MM.1S (cell line): ENCODE measurements at regions not wholly inside any gene's neighbourhood (a gene's known extent, or its start where the extent isn't known, plus 50 kb on each side); places are given as distances from the start of the nearest gene placed in this dataset.

Experiments
- DNase-seq: peaks from one replicate; pipeline ENCODE4 v3.0.0-alpha.2; 2015
- H2AFZ ChIP-seq: fragments of 300-600 bp; sonication (generic); 2 replicates; pipeline ENCODE4 v1.6.0; 2016; ENCODE audit warnings: antibody characterized with exemption, low read length
- H3F3A ChIP-seq: fragments of 300-600 bp; sonication (generic); 2 replicates; pipeline ENCODE4 v1.6.1; 2016; ENCODE audit warnings: mild to moderate bottlenecking, antibody characterized with exemption, low read length, moderate library complexity, mixed read lengths; ENCODE audit not compliant: insufficient read depth
- H3K27ac ChIP-seq: fragments of 300-600 bp; sonication (generic); 2 replicates; pipeline ENCODE4 v1.5.1; 2016; ENCODE audit warnings: mild to moderate bottlenecking, low read length
- H3K27me3 ChIP-seq: fragments of 300-600 bp; sonication (generic); replicated peaks from 2 replicates; pipeline ENCODE4 v1.6.0; 2016; ENCODE audit warnings: low read length; ENCODE audit not compliant: insufficient read depth
- H3K36me3 ChIP-seq: fragments of 300-600 bp; sonication (generic); replicated peaks from 2 replicates; pipeline ENCODE4 v1.6.1; 2016; ENCODE audit warnings: mild to moderate bottlenecking, low read length, mixed read lengths; ENCODE audit not compliant: insufficient read depth
- H3K4me1 ChIP-seq: fragments of 300-600 bp; sonication (generic); 2 replicates; pipeline ENCODE4 v1.6.1; 2016; ENCODE audit warnings: low read length, mixed read lengths
- H3K4me2 ChIP-seq: fragments of 300-600 bp; sonication (generic); 2 replicates; pipeline ENCODE4 v1.6.0; 2016; ENCODE audit warnings: low read depth, low read length
- H3K4me3 ChIP-seq: fragments of 300-600 bp; sonication (generic); 2 replicates; pipeline ENCODE4 v1.5.1; 2016; ENCODE audit warnings: low read length, mixed read lengths
- H3K79me2 ChIP-seq: fragments of 300-600 bp; sonication (generic); 2 replicates; pipeline ENCODE4 v1.6.1; 2016; ENCODE audit warnings: mixed run types, low read length, mixed read lengths
- H3K9ac ChIP-seq: fragments of 300-600 bp; sonication (generic); 2 replicates; pipeline ENCODE4 v1.6.1; 2016; ENCODE audit warnings: low read length, mixed read lengths
- H3K9me2 ChIP-seq: fragments of 300-600 bp; sonication (generic); replicated peaks from 2 replicates; pipeline ENCODE4 v1.6.1; 2016; ENCODE audit warnings: mild to moderate bottlenecking, low read length, mixed read lengths; ENCODE audit not compliant: insufficient read depth
- H3K9me3 ChIP-seq: fragments of 300-600 bp; sonication (generic); replicated peaks from 2 replicates; pipeline ENCODE4 v1.6.1; 2016; ENCODE audit warnings: mild to moderate bottlenecking, low read length, mixed read lengths; ENCODE audit not compliant: insufficient read depth
- H4K20me1 ChIP-seq: fragments of 300-600 bp; sonication (generic); 2 replicates; pipeline ENCODE4 v1.6.1; 2016; ENCODE audit warnings: mild to moderate bottlenecking, low read length, moderate library complexity, mixed read lengths; ENCODE audit not compliant: insufficient read depth
- EZH2 ChIP-seq: fragments of 300-600 bp; sonication (generic); optimal IDR thresholded peaks from 2 replicates; pipeline ENCODE3; 2017; ENCODE audit warnings: low read depth, mild to moderate bottlenecking, antibody characterized with exemption, low read length, mixed read lengths
- EZH2phosphoT487 ChIP-seq: fragments of 300-600 bp; sonication (generic); IDR thresholded peaks from 2 replicates; pipeline ENCODE4 v1.6.1; 2018; ENCODE audit warnings: antibody characterized with exemption, low read length
- TF ChIP-seq, protein P1 (sequence below): fragments of 300-600 bp; sonication (generic); IDR thresholded peaks from 2 replicates; pipeline ENCODE4 v1.5.1; 2016; ENCODE audit warnings: antibody characterized with exemption, low read length, mixed read lengths

DNA sequence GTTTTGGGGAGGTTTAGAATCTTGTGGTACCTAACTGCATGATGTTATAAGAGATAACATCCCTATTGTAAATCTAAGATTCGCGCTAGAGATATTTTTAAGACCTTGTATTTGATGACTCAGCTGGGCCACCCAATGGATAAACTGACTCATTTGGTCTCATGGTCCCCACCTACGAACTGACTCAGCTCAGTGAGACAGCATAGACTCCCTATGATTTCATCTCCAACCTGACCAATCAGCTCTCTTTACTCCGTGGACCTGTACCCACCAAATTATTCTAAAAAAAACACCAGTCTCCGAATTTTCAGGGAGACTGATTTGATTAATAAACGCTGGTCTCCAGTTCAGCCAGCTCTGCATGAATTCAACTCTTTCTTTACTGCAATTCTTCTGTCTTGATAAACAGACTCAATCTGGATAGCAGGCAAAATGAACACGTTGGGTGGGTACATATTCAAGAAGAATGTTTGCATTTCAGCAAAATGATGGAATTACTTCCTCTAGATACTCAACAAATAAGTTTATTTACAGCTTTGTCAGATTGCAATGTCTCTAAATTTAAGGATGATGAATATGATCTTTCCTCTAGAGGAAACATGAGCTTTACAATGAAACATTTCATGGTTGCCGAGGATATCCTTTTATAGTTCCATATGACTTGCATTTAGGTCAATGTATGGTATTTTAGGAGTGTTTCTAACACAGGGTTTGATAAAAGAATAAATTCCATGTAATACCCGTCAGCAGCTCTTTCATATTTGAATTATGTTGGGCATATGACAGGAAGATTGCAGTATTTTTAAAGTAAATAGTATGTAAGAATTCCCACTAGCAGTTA, 516.6 kb upstream of the RGS18 start:
- Histone ChIP-seq H3K4me3 (no peak overlapping the region), H3K9me3 (no peaks in the 10 kb centered on the region), H4K20me1 (no peaks in the 10 kb centered on the region), H3K27ac (no peak overlapping the region), H3K9me2 (no peaks in the 10 kb centered on the region), H3F3A (no peaks in the 10 kb centered on the region), H3K9ac (no peak overlapping the region), H3K36me3 (no peaks in the 10 kb centered on the region), H3K27me3 (no peaks in the 10 kb centered on the region), H3K4me2 (no peak overlapping the region), H3K79me2 (no peaks in the 10 kb centered on the region), H2AFZ (no peak overlapping the region), H3K4me1 (peaks cover 6% of the 10 kb centered on the region; the same call in 1 of the 2 replicates)
- DNase-seq, result no peak
- TF ChIP-seq, protein P1, sequence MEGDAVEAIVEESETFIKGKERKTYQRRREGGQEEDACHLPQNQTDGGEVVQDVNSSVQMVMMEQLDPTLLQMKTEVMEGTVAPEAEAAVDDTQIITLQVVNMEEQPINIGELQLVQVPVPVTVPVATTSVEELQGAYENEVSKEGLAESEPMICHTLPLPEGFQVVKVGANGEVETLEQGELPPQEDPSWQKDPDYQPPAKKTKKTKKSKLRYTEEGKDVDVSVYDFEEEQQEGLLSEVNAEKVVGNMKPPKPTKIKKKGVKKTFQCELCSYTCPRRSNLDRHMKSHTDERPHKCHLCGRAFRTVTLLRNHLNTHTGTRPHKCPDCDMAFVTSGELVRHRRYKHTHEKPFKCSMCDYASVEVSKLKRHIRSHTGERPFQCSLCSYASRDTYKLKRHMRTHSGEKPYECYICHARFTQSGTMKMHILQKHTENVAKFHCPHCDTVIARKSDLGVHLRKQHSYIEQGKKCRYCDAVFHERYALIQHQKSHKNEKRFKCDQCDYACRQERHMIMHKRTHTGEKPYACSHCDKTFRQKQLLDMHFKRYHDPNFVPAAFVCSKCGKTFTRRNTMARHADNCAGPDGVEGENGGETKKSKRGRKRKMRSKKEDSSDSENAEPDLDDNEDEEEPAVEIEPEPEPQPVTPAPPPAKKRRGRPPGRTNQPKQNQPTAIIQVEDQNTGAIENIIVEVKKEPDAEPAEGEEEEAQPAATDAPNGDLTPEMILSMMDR, result no peak
- TF ChIP-seq EZH2, result no peak
- no peak for TF ChIP-seq EZH2phosphoT487

DNA sequence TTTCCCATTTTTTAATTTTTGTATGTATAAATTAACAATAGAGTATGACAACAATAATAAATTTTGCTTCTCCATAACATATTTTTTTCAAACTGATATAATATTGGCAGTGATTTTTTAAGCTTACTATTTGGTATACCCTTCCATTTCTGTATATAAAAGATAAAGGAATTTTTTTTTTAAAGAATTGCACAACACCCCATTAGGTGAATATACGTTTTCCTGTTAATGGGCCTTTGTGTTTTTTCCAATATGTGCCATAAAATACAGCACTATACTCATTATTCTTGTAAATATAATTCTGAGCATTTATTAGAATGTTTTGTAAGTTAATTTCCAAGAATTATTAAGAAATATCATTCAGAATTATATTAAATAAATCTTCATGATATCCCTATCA, 515.2 kb upstream of the RGS18 start:
- no peaks in the 10 kb centered on the region for H3K9me3 ChIP-seq
- no peak for TF ChIP-seq EZH2phosphoT487
- TF ChIP-seq, protein P1, result no peak
- no peak for TF ChIP-seq EZH2
- no peak overlapping the region for H3K9ac ChIP-seq
- no peak overlapping the region for H3K4me2 ChIP-seq
- H3F3A ChIP-seq, result no peaks in the 10 kb centered on the region
- H3K27ac ChIP-seq, result no peak overlapping the region
- no peak overlapping the region for H3K4me3 ChIP-seq
- H3K9me2 ChIP-seq, result no peaks in the 10 kb centered on the region
- H3K79me2 ChIP-seq, result no peaks in the 10 kb centered on the region
- H3K4me1 ChIP-seq, result peaks cover 6% of the 10 kb centered on the region; the same call in 1 of the 2 replicates
- DNase-seq, result no peak
- H3K36me3 ChIP-seq, result no peaks in the 10 kb centered on the region
- no peak overlapping the region for H2AFZ ChIP-seq
- no peaks in the 10 kb centered on the region for H4K20me1 ChIP-seq
- no peaks in the 10 kb centered on the region for H3K27me3 ChIP-seq

DNA sequence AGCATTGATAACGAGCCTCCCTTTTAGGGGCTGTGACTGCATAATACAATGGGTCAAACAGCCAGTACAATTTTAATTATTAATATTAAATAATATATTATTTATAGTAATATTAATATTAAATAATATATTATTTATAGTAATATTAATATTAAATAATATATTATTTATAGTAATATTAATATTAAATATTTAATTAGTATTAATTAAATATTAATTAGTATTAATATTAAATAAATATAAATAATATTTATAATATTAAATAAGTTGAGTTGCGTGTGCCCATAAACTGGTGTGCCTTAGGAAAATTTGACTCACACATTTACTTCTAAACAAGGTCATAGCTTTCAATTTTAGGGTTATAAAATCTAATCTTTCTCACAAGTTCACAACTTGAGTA, 509.3 kb upstream of the RGS18 start:
- H3K79me2 ChIP-seq, result no peaks in the 10 kb centered on the region
- no peak overlapping the region for H2AFZ ChIP-seq
- no peaks in the 10 kb centered on the region for H3K27me3 ChIP-seq
- TF ChIP-seq EZH2phosphoT487, result no peak
- TF ChIP-seq EZH2, result no peak
- TF ChIP-seq, protein P1, result no peak
- DNase-seq, result no peak
- no peaks in the 10 kb centered on the region for H3F3A ChIP-seq
- H3K27ac ChIP-seq, result no peak overlapping the region
- peaks cover 6% of the 10 kb centered on the region; the same call in 1 of the 2 replicates for H3K4me1 ChIP-seq
- no peak overlapping the region for H3K9ac ChIP-seq
- H3K9me3 ChIP-seq, result no peaks in the 10 kb centered on the region
- no peaks in the 10 kb centered on the region for H3K36me3 ChIP-seq
- H3K4me2 ChIP-seq, result no peak overlapping the region
- no peak overlapping the region for H3K4me3 ChIP-seq
- no peaks in the 10 kb centered on the region for H3K9me2 ChIP-seq
- no peaks in the 10 kb centered on the region for H4K20me1 ChIP-seq
